Osteocyte (in vitro differentiated cells): ENCODE measurements at regions not wholly inside any gene's neighbourhood (a gene's known extent, or its start where the extent isn't known, plus 50 kb on each side); places are given as distances from the start of the nearest gene placed in this dataset.

Experiments
- DNase-seq: peaks from one replicate; pipeline ENCODE4 v3.0.0; 2021; ENCODE audit warnings: mixed read lengths; ENCODE audit not compliant: unreplicated experiment; ENCODE audit errors: extremely low spot score
- H3K27ac Mint-ChIP-seq: one replicate; pipeline ENCODE4 v1.8.0; 2021; ENCODE audit warnings: mild to moderate bottlenecking, mixed read lengths; ENCODE audit not compliant: unreplicated experiment
- H3K27me3 Mint-ChIP-seq: one replicate; pipeline ENCODE4 v1.8.0; 2021; ENCODE audit warnings: mixed read lengths; ENCODE audit not compliant: unreplicated experiment
- H3K36me3 Mint-ChIP-seq: one replicate; pipeline ENCODE4 v1.8.0; 2021; ENCODE audit warnings: mixed read lengths; ENCODE audit not compliant: unreplicated experiment
- H3K4me1 Mint-ChIP-seq: one replicate; pipeline ENCODE4 v1.8.0; 2021; ENCODE audit warnings: mixed read lengths; ENCODE audit not compliant: unreplicated experiment
- H3K4me3 Mint-ChIP-seq: one replicate; pipeline ENCODE4 v1.8.0; 2021; ENCODE audit warnings: mild to moderate bottlenecking, moderate library complexity, mixed read lengths; ENCODE audit not compliant: unreplicated experiment
- H3K9me3 Mint-ChIP-seq: one replicate; pipeline ENCODE4 v1.8.0; 2021; ENCODE audit warnings: mixed read lengths; ENCODE audit not compliant: unreplicated experiment
- CTCF ChIP-seq: fragments of 200-600 bp; sonication (generic); IDR thresholded peaks from 2 replicates; pipeline ENCODE4 v1.5.0; 2021; ENCODE audit warnings: antibody characterized with exemption, mild to moderate bottlenecking, moderate library complexity

GRCh38 chr21:23639721-23640120 lies 1967.6 kb downstream of the MRPL39 start:
- Mint-ChIP-seq H3K4me1 (no peaks in the 10 kb centered on the region), H3K9me3 (peaks cover 39% of the 10 kb centered on the region), H3K36me3 (no peaks in the 10 kb centered on the region), H3K27ac (no peak overlapping the region), H3K4me3 (no peak overlapping the region), H3K27me3 (no peaks in the 10 kb centered on the region)
- no peak for DNase-seq
- TF ChIP-seq CTCF = no peak

- H3K4me1 Mint-ChIP-seq = no peaks in the 10 kb centered on the region
- TF ChIP-seq CTCF = no peak
Measured at GRCh38 chr21:23638131-23638695, 1969.1 kb downstream of the MRPL39 start.

GRCh38 chr21:23633447-23633940 lies 1973.8 kb downstream of the MRPL39 start:
- Mint-ChIP-seq H3K36me3 (no peaks in the 10 kb centered on the region), H3K27me3 (no peaks in the 10 kb centered on the region), H3K4me3 (no peak overlapping the region), H3K4me1 (no peaks in the 10 kb centered on the region), H3K27ac (no peak overlapping the region), H3K9me3 (peaks cover 33% of the 10 kb centered on the region)
- no peak for DNase-seq
- no peak for TF ChIP-seq CTCF

More at GRCh38 chr21:23638131-23638695, 1969.1 kb downstream of the MRPL39 start:
- no peak overlapping the region for H3K27ac Mint-ChIP-seq
- no peak for DNase-seq
- no peaks in the 10 kb centered on the region for H3K36me3 Mint-ChIP-seq
- H3K9me3 Mint-ChIP-seq = peaks cover 32% of the 10 kb centered on the region
- H3K27me3 Mint-ChIP-seq = no peaks in the 10 kb centered on the region
- H3K4me3 Mint-ChIP-seq = no peak overlapping the region

GRCh38 chr21:23624281-23624680 lies 1983.0 kb downstream of the MRPL39 start:
- DNase-seq = no peak
- Mint-ChIP-seq H3K27ac (no peak overlapping the region), H3K27me3 (no peaks in the 10 kb centered on the region), H3K4me1 (no peaks in the 10 kb centered on the region), H3K4me3 (no peak overlapping the region), H3K36me3 (peaks cover 2% of the 10 kb centered on the region), H3K9me3 (peaks cover 17% of the 10 kb centered on the region)
- TF ChIP-seq CTCF = no peak

- Mint-ChIP-seq H3K4me1 (no peaks in the 10 kb centered on the region), H3K27ac (no peak overlapping the region), H3K27me3 (no peaks in the 10 kb centered on the region), H3K4me3 (no peak overlapping the region), H3K36me3 (no peaks in the 10 kb centered on the region), H3K9me3 (peaks cover 30% of the 10 kb centered on the region)
- TF ChIP-seq CTCF = no peak
- no peak for DNase-seq
Measured at GRCh38 chr21:23613014-23613413, 1994.3 kb downstream of the MRPL39 start.
